Mesenchymal stem cell (in vitro differentiated cells and primary cell): ENCODE measurements at regions not wholly inside any gene's neighbourhood (a gene's known extent, or its start where the extent isn't known, plus 50 kb on each side); places are given as distances from the start of the nearest gene placed in this dataset.
A peak's percentile ranks its signal among the peaks of the same experiment; 100 is the strongest.

ENCODE experiments used
- DNase-seq: peaks from one replicate; pipeline ENCODE4 v3.0.0-alpha.2; 2013
- H2AFZ ChIP-seq: one replicate; pipeline ENCODE4 v1.6.1; 2013; ENCODE audit warnings: low read depth, mild to moderate bottlenecking, control low read depth, inconsistent platforms, low read length, moderate library complexity
- H2AK5ac ChIP-seq: 2 replicates; pipeline ENCODE4 v1.6.1; 2013; ENCODE audit warnings: low read length, moderate library complexity, mild to moderate bottlenecking, inconsistent platforms; ENCODE audit not compliant: severe bottlenecking
- H2BK120ac ChIP-seq: one replicate; pipeline ENCODE4 v1.6.1; 2013; ENCODE audit warnings: low read depth, mild to moderate bottlenecking, inconsistent platforms, low read length, moderate library complexity
- H2BK12ac ChIP-seq, 2 experiments: one replicate each; pipeline ENCODE4 v1.6.1; 2013; ENCODE audit warnings: inconsistent platforms in 2 of 2, low read length in 2 of 2, mild to moderate bottlenecking in 2 of 2, moderate library complexity in 2 of 2, control low read depth in 1 of 2
- H2BK15ac ChIP-seq: one replicate; pipeline ENCODE4 v1.6.1; 2013; ENCODE audit warnings: mild to moderate bottlenecking, low read depth, inconsistent platforms; ENCODE audit not compliant: poor library complexity, severe bottlenecking
- H2BK5ac ChIP-seq: 2 replicates; pipeline ENCODE4 v1.6.1; 2013; ENCODE audit warnings: low read depth, mild to moderate bottlenecking, low read length, control low read depth, inconsistent platforms; ENCODE audit not compliant: poor library complexity, severe bottlenecking
- H3K14ac ChIP-seq, 2 experiments: one replicate each; pipeline ENCODE4 v1.6.1; 2013; ENCODE audit warnings: inconsistent platforms in 2 of 2, low read length in 2 of 2, control low read depth in 1 of 2, mild to moderate bottlenecking in 1 of 2, moderate library complexity in 1 of 2
- H3K18ac ChIP-seq, 2 experiments: one replicate each; pipeline ENCODE4 v1.6.1; 2013; ENCODE audit warnings: inconsistent platforms in 2 of 2, low read length in 2 of 2, control low read depth in 1 of 2, low read depth in 1 of 2, mild to moderate bottlenecking in 1 of 2
- H3K23ac ChIP-seq, 2 experiments: one replicate each; pipeline ENCODE4 v1.6.1; 2013; ENCODE audit warnings: inconsistent platforms in 2 of 2, low read length in 2 of 2, mild to moderate bottlenecking in 2 of 2, moderate library complexity in 2 of 2, control low read depth in 1 of 2
- H3K27ac ChIP-seq: 2 replicates; pipeline ENCODE4 v1.5.1; 2013; ENCODE audit warnings: mild to moderate bottlenecking, moderate library complexity, low read length, control low read depth, inconsistent platforms; ENCODE audit not compliant: poor library complexity, severe bottlenecking
- H3K27me3 ChIP-seq, 2 experiments: 2 replicates each; pipeline versions ENCODE4 v1.6.1 to v1.7.0; 2013; ENCODE audit warnings: low read length in 2 of 2, mild to moderate bottlenecking in 2 of 2, moderate library complexity in 2 of 2, control low read depth in 1 of 2, inconsistent platforms in 1 of 2; ENCODE audit not compliant: control insufficient read depth in 1 of 2, insufficient read depth in 1 of 2
- H3K36me3 ChIP-seq, 2 experiments: 2 replicates each; pipeline versions ENCODE4 v1.6.1 to v1.7.0; 2013; ENCODE audit warnings: low read length in 2 of 2, control low read depth in 1 of 2, inconsistent platforms in 1 of 2, low read depth in 1 of 2, mild to moderate bottlenecking in 1 of 2; ENCODE audit not compliant: insufficient read depth in 2 of 2, control insufficient read depth in 1 of 2
- H3K4ac ChIP-seq, 2 experiments: one replicate each; pipeline ENCODE4 v1.6.1; 2013; ENCODE audit warnings: inconsistent platforms in 2 of 2, low read length in 2 of 2, mild to moderate bottlenecking in 2 of 2, moderate library complexity in 2 of 2, control low read depth in 1 of 2, low read depth in 1 of 2
- H3K4me1 ChIP-seq: 2 replicates; pipeline ENCODE4 v1.6.1; 2013; ENCODE audit warnings: low read depth, low read length, control low read depth; ENCODE audit not compliant: control insufficient read depth, insufficient read depth
- H3K4me2 ChIP-seq: 2 replicates; pipeline ENCODE4 v1.6.1; 2013; ENCODE audit warnings: low read length, mild to moderate bottlenecking, inconsistent platforms; ENCODE audit not compliant: poor library complexity, severe bottlenecking
- H3K4me3 ChIP-seq, 2 experiments: 2 replicates each; pipeline versions ENCODE4 v1.5.1 to v1.7.0; 2013; ENCODE audit warnings: low read length in 2 of 2, mild to moderate bottlenecking in 2 of 2, control low read depth in 1 of 2, low read depth in 1 of 2; ENCODE audit not compliant: insufficient read depth in 1 of 2
- H3K79me1 ChIP-seq: replicated peaks from 2 replicates; pipeline ENCODE4 v1.6.1; 2013; ENCODE audit warnings: mild to moderate bottlenecking, control low read depth, low read length, inconsistent platforms; ENCODE audit not compliant: poor library complexity, severe bottlenecking
- H3K9ac ChIP-seq: 2 replicates; pipeline ENCODE4 v1.7.0; 2013; ENCODE audit warnings: mild to moderate bottlenecking, low read length, moderate library complexity
- H3K9me3 ChIP-seq: 2 replicates; pipeline ENCODE4 v1.7.0; 2013; ENCODE audit warnings: mild to moderate bottlenecking, low read length; ENCODE audit not compliant: control insufficient read depth
- H4K8ac ChIP-seq: one replicate; pipeline ENCODE4 v1.6.1; 2013; ENCODE audit warnings: inconsistent platforms, mild to moderate bottlenecking, low read length, moderate library complexity
- H4K91ac ChIP-seq: one replicate; pipeline ENCODE4 v1.6.1; 2013; ENCODE audit warnings: mild to moderate bottlenecking, low read length, inconsistent platforms
- WGBS: methylation state at CpG from one replicate; pipeline ENCODE4 v1.1.7; 2013; ENCODE audit warnings: mixed read lengths; 5-methylcytosine and 5-hydroxymethylcytosine counted together

DNA sequence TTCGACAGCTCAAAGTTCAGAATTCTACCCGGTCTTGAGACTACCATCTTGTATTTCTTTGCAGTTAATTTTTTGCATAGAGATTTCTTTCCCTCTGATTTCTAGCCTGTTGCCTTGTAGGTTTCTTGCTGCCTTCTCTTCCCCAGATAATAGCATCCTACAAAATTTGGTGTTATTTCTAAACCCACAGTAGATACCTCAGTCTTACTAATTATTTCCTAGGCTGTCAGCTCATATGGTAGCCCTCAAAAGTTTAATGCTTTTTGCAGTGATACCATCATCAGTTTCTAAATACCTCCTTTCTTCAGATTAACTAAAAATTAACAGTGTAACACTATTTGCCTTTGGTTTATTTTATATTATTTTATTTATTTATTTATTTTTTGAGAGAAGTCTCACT lies 61.9 kb upstream of the TMPO start:
- H3K36me3 ChIP-seq = no peaks in the 10 kb centered on the region
- H3K27me3 ChIP-seq = no peaks in the 10 kb centered on the region
- no peak overlapping the region for H2BK120ac ChIP-seq
- H3K4me3 ChIP-seq = no peak overlapping the region
- no peak overlapping the region for H3K9ac ChIP-seq
- H4K8ac ChIP-seq = no peak overlapping the region
- DNase-seq = no peak
- H4K91ac ChIP-seq = no peak overlapping the region
- no peak overlapping the region for H2BK5ac ChIP-seq
- no peak overlapping the region for H3K27ac ChIP-seq
- WGBS = 85% methylated on average over 2 of the region's 2 CpGs
- H2AFZ ChIP-seq = no peak overlapping the region
- H2BK12ac ChIP-seq = no peak overlapping the region
- no peaks in the 10 kb centered on the region for H3K79me1 ChIP-seq
- peaks cover 2% of the 10 kb centered on the region for H3K4me1 ChIP-seq
- no peak overlapping the region for H3K18ac ChIP-seq
- no peak overlapping the region for H3K4me2 ChIP-seq
- H2AK5ac ChIP-seq = no peak overlapping the region
- H2BK15ac ChIP-seq = no peak overlapping the region
- H3K23ac ChIP-seq = no peak overlapping the region
- no peak overlapping the region for H3K14ac ChIP-seq
- H3K4ac ChIP-seq = no peak overlapping the region
- no peaks in the 10 kb centered on the region for H3K9me3 ChIP-seq

DNA sequence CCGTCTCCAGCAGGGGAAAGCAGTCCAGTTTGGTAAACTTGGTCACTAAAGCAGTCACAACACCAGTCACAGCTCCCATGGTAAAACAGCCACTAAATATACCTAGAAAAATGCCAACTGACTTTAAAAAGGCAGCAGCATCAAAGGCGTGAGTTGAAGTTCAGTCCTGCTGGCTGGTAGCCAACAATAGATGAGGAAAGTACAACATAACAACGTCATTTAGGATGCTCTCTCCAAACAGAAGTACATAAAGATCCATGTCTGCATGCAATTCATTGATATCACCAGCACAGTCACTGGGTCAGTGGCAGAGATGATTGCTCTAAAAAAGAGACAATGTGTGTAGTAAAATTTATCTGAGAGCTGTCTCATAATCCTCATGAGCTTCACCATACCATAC lies 59.3 kb upstream of the TMPO start:
- WGBS = 100% methylated on average over 3 of the region's 3 CpGs
- Histone ChIP-seq H2BK15ac (no peak overlapping the region), H3K9ac (no peak overlapping the region)

DNA sequence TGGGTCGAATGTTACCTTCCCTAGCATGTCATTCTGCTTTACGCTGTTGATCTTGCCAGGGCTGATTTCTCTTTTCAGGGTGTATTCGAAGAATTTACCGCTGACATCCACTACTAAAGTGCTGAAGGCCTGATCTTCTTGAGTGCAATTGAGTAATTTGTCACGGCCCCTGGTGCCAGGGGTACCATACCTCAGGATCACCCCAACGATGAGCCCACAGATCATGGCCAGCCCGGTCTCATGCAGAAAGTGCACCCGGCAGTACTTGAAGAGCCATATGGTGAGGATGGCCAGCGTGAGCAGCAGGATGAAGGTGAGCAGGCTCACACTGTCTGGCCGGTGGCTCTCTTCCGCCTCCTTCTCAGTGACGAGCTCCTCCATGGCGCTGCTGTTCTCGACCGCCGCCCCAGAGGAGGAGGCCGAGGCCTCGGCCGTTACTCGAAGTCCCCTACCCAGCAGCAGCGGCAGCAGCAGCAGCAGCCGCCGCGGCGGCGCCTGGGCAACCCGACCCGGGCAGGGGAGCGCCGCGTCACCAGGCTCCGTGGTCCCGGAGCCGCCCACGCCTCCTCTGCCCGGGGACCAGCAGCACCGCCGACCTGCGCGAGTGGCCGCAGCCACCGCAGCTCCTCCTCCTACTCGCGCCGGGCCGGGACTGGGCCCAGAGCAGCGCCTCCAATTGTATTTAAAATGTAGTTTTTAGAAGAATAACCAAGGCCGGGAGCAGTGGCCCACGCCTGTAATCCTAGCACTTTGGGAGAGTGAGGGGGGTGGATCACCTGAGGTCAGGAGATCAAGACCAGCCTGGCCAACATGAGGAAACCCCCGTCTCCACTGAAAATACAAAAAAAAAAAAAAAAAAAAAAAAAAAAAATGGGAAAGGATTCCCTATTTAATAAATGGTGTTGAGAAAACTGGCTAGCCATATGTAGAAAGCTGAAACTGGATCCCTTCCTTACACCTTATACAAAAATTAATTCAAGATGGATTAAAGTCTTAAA lies 58.5 kb upstream of the TMPO start:
- H3K14ac ChIP-seq = peak overlapping the region in 1 of 2 experiments; percentile 73
- H3K9ac ChIP-seq = peak overlapping the region; percentile 68
- H3K79me1 ChIP-seq = no peaks in the 10 kb centered on the region
- 15% methylated on average over 46 of the region's 50 CpGs for WGBS
- peak overlapping the region; percentile 68 for H2BK15ac ChIP-seq
- peak overlapping the region; percentile 70 to 74 for H3K4ac ChIP-seq
- H2BK120ac ChIP-seq = peak overlapping the region; percentile 12
- H3K36me3 ChIP-seq = no peaks in the 10 kb centered on the region
- H3K4me2 ChIP-seq = peak overlapping the region; percentile 26
- H2BK5ac ChIP-seq = no peak overlapping the region
- peak overlapping the region in 1 of 2 experiments; percentile 27 for H3K23ac ChIP-seq
- H2AK5ac ChIP-seq = no peak overlapping the region
- H4K91ac ChIP-seq = peak overlapping the region; percentile 44
- peaks cover 2% of the 10 kb centered on the region for H3K4me1 ChIP-seq
- peak overlapping the region; percentile 77 for H4K8ac ChIP-seq
- peak overlapping the region; percentile 37 to 71 for H3K4me3 ChIP-seq
- H2BK12ac ChIP-seq = peak overlapping the region in 1 of 2 experiments; percentile 68
- H3K18ac ChIP-seq = peak overlapping the region; percentile 64 to 82
- H3K27ac ChIP-seq = no peak overlapping the region
- H2AFZ ChIP-seq = peak overlapping the region; percentile 89
- no peaks in the 10 kb centered on the region for H3K9me3 ChIP-seq
- no peaks in the 10 kb centered on the region for H3K27me3 ChIP-seq
- DNase-seq = peak; percentile 65

More for the DNA sequence above, 59.3 kb upstream of the TMPO start:
- Histone ChIP-seq H3K4me2 (no peak overlapping the region), H3K23ac (no peak overlapping the region), H3K27ac (no peak overlapping the region), H3K18ac (no peak overlapping the region), H3K4ac (no peak overlapping the region), H3K79me1 (no peaks in the 10 kb centered on the region), H3K36me3 (no peaks in the 10 kb centered on the region), H2BK12ac (no peak overlapping the region), H3K27me3 (no peaks in the 10 kb centered on the region), H2BK120ac (no peak overlapping the region), H3K9me3 (no peaks in the 10 kb centered on the region), H3K4me1 (peaks cover 2% of the 10 kb centered on the region), H3K4me3 (no peak overlapping the region), H2AFZ (no peak overlapping the region), H4K8ac (no peak overlapping the region), H3K14ac (no peak overlapping the region), H4K91ac (no peak overlapping the region), H2AK5ac (no peak overlapping the region), H2BK5ac (no peak overlapping the region)
- DNase-seq = no peak

DNA sequence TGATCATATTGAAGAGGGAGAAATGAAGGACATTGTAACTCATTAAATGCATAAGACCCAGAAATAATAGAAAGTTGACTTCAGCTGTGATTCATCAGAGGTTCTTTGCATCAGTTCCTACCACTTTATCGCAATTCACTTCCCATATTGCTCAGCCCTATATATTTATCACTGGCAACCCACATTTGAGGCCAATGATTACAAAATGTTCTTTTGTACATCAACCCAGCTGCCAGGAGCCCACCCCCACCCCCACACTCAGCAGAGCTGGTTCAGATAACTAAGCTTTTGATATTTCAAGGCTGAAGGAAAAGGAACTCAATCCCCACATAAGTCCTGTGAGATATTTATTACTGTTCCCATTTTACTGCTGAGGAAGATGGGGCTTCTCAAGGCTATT lies 51.2 kb upstream of the TMPO start:
- Histone ChIP-seq H3K4me1 (no peaks in the 10 kb centered on the region), H2AK5ac (no peak overlapping the region), H3K36me3 (no peaks in the 10 kb centered on the region), H3K27me3 (no peaks in the 10 kb centered on the region), H3K27ac (no peak overlapping the region), H3K79me1 (no peaks in the 10 kb centered on the region), H3K9ac (no peak overlapping the region), H2BK15ac (no peak overlapping the region), H3K4me2 (no peak overlapping the region), H2BK5ac (no peak overlapping the region), H3K23ac (no peak overlapping the region), H3K4me3 (no peak overlapping the region), H3K9me3 (no peaks in the 10 kb centered on the region), H2BK12ac (no peak overlapping the region), H4K8ac (no peak overlapping the region), H4K91ac (no peak overlapping the region), H3K18ac (peak overlapping the region in 1 of 2 experiments; percentile 33), H2AFZ (no peak overlapping the region), H3K4ac (no peak overlapping the region), H3K14ac (no peak overlapping the region), H2BK120ac (no peak overlapping the region)
- DNase-seq = peak; percentile 49
- 96% methylated on average over 1 of the region's 1 CpG for WGBS
